HUES6 (cell line): ENCODE measurements at regions not wholly inside any gene's neighbourhood (a gene's known extent, or its start where the extent isn't known, plus 50 kb on each side); places are given as distances from the start of the nearest gene placed in this dataset.

Experiments used
- H3K27ac ChIP-seq: 2 replicates; pipeline ENCODE4 v1.7.0; 2013; ENCODE audit warnings: low read depth, mild to moderate bottlenecking, low read length, inconsistent platforms
- H3K27me3 ChIP-seq: 2 replicates; pipeline ENCODE4 v1.6.1; 2013; ENCODE audit warnings: low read length; ENCODE audit not compliant: control insufficient read depth, insufficient read depth
- H3K36me3 ChIP-seq: 2 replicates; pipeline ENCODE4 v1.6.1; 2013; ENCODE audit warnings: low read length; ENCODE audit not compliant: control insufficient read depth, insufficient read depth
- H3K4me1 ChIP-seq: 2 replicates; pipeline ENCODE4 v1.6.1; 2013; ENCODE audit warnings: low read length; ENCODE audit not compliant: control insufficient read depth, insufficient read depth
- H3K4me3 ChIP-seq: 2 replicates; pipeline ENCODE4 v1.5.1; 2013; ENCODE audit warnings: low read depth, low read length
- H3K9ac ChIP-seq: one replicate; pipeline ENCODE4 v1.6.1; 2013; ENCODE audit warnings: mild to moderate bottlenecking, low read length
- H3K9me3 ChIP-seq: 2 replicates; pipeline ENCODE4 v1.6.1; 2013; ENCODE audit warnings: low read depth, low read length; ENCODE audit not compliant: control insufficient read depth, insufficient read depth

DNA sequence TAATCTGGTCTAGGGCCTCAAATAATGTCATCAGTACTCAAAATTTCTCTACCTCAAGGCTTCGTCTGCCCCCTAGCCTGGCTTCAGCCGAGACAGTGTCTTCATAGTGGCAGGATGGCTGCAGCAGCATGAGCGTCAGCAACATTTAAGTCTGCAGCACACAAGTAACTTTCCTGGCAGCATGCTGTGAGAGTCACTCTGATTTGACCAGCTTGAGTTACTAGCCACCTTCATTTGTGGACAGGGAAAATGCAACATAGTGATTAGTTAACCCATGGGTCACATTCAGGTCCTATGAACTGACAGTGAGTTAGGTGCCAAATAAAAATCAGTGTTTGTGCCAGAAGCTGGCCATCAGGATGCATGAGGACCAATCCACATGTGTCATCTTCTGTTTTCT, 209.9 kb upstream of the SLC35B3 start:
- no peak overlapping the region for H3K9ac ChIP-seq
- no peaks in the 10 kb centered on the region for H3K36me3 ChIP-seq
- H3K4me1 ChIP-seq = no peaks in the 10 kb centered on the region
- peaks cover 6% of the 10 kb centered on the region; the same call in 1 of the 2 replicates for H3K9me3 ChIP-seq
- no peak overlapping the region for H3K27ac ChIP-seq
- no peak overlapping the region for H3K4me3 ChIP-seq
- no peaks in the 10 kb centered on the region for H3K27me3 ChIP-seq

DNA sequence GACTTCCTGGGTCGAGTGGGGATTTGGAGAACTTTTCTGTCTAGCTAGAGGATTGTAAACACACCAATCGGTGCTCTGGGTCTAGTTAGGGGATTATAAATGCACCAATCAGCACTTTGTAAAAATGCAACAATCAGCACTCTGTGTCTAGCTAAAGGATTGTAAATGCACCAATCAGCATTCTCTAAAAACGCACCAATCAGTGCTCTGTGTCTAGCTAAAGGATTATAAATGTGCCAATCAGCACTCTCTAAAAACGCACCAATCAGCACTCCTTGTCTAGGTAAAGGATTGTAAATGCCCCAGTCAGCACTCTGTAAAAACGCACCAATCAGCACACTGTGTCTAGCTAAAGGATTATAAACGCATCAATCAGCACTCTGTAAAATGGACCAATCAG, 209.0 kb upstream of the SLC35B3 start:
- Histone ChIP-seq H3K27ac (no peak overlapping the region), H3K27me3 (no peaks in the 10 kb centered on the region)

GRCh38 chr6:8642854-8643253, 207.5 kb upstream of the SLC35B3 start:
- Histone ChIP-seq H3K36me3 (no peaks in the 10 kb centered on the region), H3K9me3 (peaks cover 6% of the 10 kb centered on the region; the same call in 1 of the 2 replicates), H3K4me3 (no peak overlapping the region), H3K27ac (no peak overlapping the region), H3K4me1 (no peaks in the 10 kb centered on the region), H3K9ac (no peak overlapping the region), H3K27me3 (no peaks in the 10 kb centered on the region)

More for the DNA sequence above, 209.0 kb upstream of the SLC35B3 start:
- peaks cover 6% of the 10 kb centered on the region; the same call in 1 of the 2 replicates for H3K9me3 ChIP-seq
- no peaks in the 10 kb centered on the region for H3K4me1 ChIP-seq
- H3K9ac ChIP-seq = no peak overlapping the region
- no peak overlapping the region for H3K4me3 ChIP-seq
- no peaks in the 10 kb centered on the region for H3K36me3 ChIP-seq

- no peaks in the 10 kb centered on the region for H3K27me3 ChIP-seq
- H3K9me3 ChIP-seq = peaks cover 6% of the 10 kb centered on the region; the same call in 1 of the 2 replicates
- no peak overlapping the region for H3K27ac ChIP-seq
- no peak overlapping the region for H3K4me3 ChIP-seq
- no peaks in the 10 kb centered on the region for H3K36me3 ChIP-seq
- H3K9ac ChIP-seq = no peak overlapping the region
- no peaks in the 10 kb centered on the region for H3K4me1 ChIP-seq
Measured at GRCh38 chr6:8642131-8642530, 206.8 kb upstream of the SLC35B3 start.

DNA sequence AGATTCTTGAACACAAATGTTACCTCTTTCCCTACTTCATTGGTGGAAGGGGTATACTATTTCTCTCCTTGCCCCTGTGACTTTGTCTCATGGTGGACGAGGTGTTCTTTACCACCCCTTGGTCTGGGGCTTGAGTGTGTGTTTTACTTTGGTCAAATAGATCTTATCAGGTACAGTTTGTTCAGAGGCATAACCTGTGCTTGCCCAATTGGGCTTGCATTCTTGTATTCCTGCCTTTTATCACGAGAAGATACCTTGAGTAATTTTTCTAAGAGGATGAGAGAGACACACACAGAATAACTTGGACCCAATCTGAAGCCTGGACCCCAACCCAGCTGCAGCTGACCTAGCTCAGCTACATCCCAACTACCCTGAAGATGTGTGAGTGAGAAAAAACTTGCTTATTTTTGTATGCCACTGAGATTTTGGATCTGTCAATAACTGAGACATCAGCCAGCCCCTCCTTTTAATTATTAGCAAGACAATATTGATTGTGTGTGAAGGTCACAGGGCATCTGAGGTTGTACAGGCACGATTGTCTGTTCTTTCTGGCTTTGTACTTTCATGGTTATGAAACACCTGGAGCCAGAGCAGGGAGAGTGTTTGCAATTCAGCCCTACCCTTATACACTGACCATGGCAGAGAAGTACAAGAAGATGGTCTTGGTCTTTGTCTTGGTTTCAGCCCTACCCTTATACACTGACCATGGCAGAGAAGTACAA, 204.7 kb upstream of the SLC35B3 start:
- Histone ChIP-seq H3K36me3 (no peaks in the 10 kb centered on the region), H3K4me3 (no peak overlapping the region), H3K27me3 (no peaks in the 10 kb centered on the region), H3K4me1 (no peaks in the 10 kb centered on the region), H3K9ac (no peak overlapping the region), H3K27ac (no peak overlapping the region), H3K9me3 (peaks cover 6% of the 10 kb centered on the region; the same call in 1 of the 2 replicates)

GRCh38 chr6:8637896-8638597, 202.7 kb upstream of the SLC35B3 start:
- no peaks in the 10 kb centered on the region for H3K4me1 ChIP-seq
- no peak overlapping the region for H3K9ac ChIP-seq
- H3K9me3 ChIP-seq = no peaks in the 10 kb centered on the region
- H3K27ac ChIP-seq = no peak overlapping the region
- H3K27me3 ChIP-seq = no peaks in the 10 kb centered on the region
- no peak overlapping the region for H3K4me3 ChIP-seq
- H3K36me3 ChIP-seq = no peaks in the 10 kb centered on the region

GRCh38 chr6:8633762-8634161, 198.4 kb upstream of the SLC35B3 start:
- Histone ChIP-seq H3K4me3 (no peak overlapping the region), H3K27ac (no peak overlapping the region), H3K9ac (no peak overlapping the region), H3K4me1 (no peaks in the 10 kb centered on the region), H3K9me3 (no peaks in the 10 kb centered on the region), H3K36me3 (no peaks in the 10 kb centered on the region), H3K27me3 (no peaks in the 10 kb centered on the region)

GRCh38 chr6:8628736-8629135, 193.4 kb upstream of the SLC35B3 start:
- Histone ChIP-seq H3K27me3 (no peaks in the 10 kb centered on the region), H3K27ac (no peak overlapping the region), H3K4me3 (no peak overlapping the region), H3K9me3 (no peaks in the 10 kb centered on the region), H3K9ac (no peak overlapping the region), H3K4me1 (no peaks in the 10 kb centered on the region; the same call in 1 of the 2 replicates), H3K36me3 (no peaks in the 10 kb centered on the region)

GRCh38 chr6:8628063-8628462, 192.7 kb upstream of the SLC35B3 start:
- H3K9me3 ChIP-seq = no peaks in the 10 kb centered on the region
- H3K4me1 ChIP-seq = no peaks in the 10 kb centered on the region; the same call in 1 of the 2 replicates
- H3K9ac ChIP-seq = no peak overlapping the region
- H3K4me3 ChIP-seq = no peak overlapping the region
- H3K27ac ChIP-seq = no peak overlapping the region
- H3K27me3 ChIP-seq = no peaks in the 10 kb centered on the region
- H3K36me3 ChIP-seq = no peaks in the 10 kb centered on the region

- H3K9me3 ChIP-seq = no peaks in the 10 kb centered on the region
- no peak overlapping the region for H3K9ac ChIP-seq
- no peaks in the 10 kb centered on the region for H3K27me3 ChIP-seq
- no peak overlapping the region for H3K27ac ChIP-seq
- H3K4me3 ChIP-seq = no peak overlapping the region
- H3K36me3 ChIP-seq = no peaks in the 10 kb centered on the region
- H3K4me1 ChIP-seq = no peaks in the 10 kb centered on the region; the same call in 1 of the 2 replicates
Measured at GRCh38 chr6:8627085-8627861, 191.9 kb upstream of the SLC35B3 start.

DNA sequence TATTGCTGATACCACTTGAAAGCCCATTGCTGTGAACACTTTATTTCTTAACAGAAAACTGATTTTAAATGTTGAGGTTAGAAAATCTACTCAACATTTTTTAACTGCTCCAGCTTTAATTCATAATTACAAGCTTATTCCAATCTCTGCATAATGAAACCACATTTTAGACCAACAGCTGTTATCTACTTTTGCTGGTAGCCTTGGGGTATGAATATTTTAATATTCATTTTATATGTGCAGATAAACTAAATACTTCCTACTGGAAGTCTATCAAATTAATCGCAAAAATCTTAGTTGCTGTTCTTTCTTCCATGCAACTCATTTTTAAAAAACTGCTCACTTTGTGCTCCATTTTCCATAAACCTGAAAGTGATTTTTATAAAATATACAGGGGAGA, 189.3 kb upstream of the SLC35B3 start:
- H3K27ac ChIP-seq = no peak overlapping the region
- H3K9me3 ChIP-seq = no peaks in the 10 kb centered on the region
- no peak overlapping the region for H3K4me3 ChIP-seq
- no peaks in the 10 kb centered on the region for H3K36me3 ChIP-seq
- H3K9ac ChIP-seq = no peak overlapping the region
- H3K4me1 ChIP-seq = peaks cover 2% of the 10 kb centered on the region; the same call in 1 of the 2 replicates
- no peaks in the 10 kb centered on the region for H3K27me3 ChIP-seq
